OCI-LY3 (cell line): ENCODE measurements at regions not wholly inside any gene's neighbourhood (a gene's known extent, or its start where the extent isn't known, plus 50 kb on each side); places are given as distances from the start of the nearest gene placed in this dataset.

ENCODE experiments used
- H2AFZ ChIP-seq: fragments of 200-600, 300-600 bp; shearing (Covaris generic); 2 replicates; pipeline ENCODE4 v1.6.0; 2014; ENCODE audit warnings: antibody characterized with exemption, low read depth, low read length
- H3K27ac ChIP-seq: fragments of 200-600, 300-600 bp; sonication (generic); 2 replicates; pipeline ENCODE4 v1.5.1; 2014; ENCODE audit warnings: mild to moderate bottlenecking, low read length, moderate library complexity, mixed read lengths
- H3K27me3 ChIP-seq: fragments of 200-600, 300-600 bp; sonication (generic); 2 replicates; pipeline ENCODE4 v1.6.1; 2014; ENCODE audit warnings: low read depth, low read length, mixed read lengths
- H3K36me3 ChIP-seq: fragments of 200-600, 300-600 bp; sonication (generic); replicated peaks from 2 replicates; pipeline ENCODE3; 2014; ENCODE audit warnings: low read depth, low read length, mixed read lengths
- H3K4me1 ChIP-seq: fragments of 300-600, 200-600 bp; sonication (generic); 2 replicates; pipeline ENCODE4 v1.6.1; 2014; ENCODE audit warnings: low read length, mixed read lengths
- H3K4me2 ChIP-seq: fragments of 200-600, 300-600 bp; sonication (generic); 2 replicates; pipeline ENCODE4 v1.6.1; 2014; ENCODE audit warnings: low read length, mixed read lengths
- H3K4me3 ChIP-seq: fragments of 300-600, 200-600 bp; sonication (generic); 2 replicates; pipeline ENCODE4 v1.5.1; 2014; ENCODE audit warnings: antibody characterized with exemption, mild to moderate bottlenecking, low read length, moderate library complexity
- H3K79me2 ChIP-seq: fragments of 300-600, 200-600 bp; shearing (Covaris generic); 2 replicates; pipeline ENCODE4 v1.6.1; 2014; ENCODE audit warnings: mild to moderate bottlenecking, low read length, mixed read lengths
- H3K9ac ChIP-seq: fragments of 300-600, 200-600 bp; shearing (Covaris generic); 2 replicates; pipeline ENCODE4 v1.6.0; 2014; ENCODE audit warnings: mild to moderate bottlenecking, low read length, moderate library complexity
- H3K9me3 ChIP-seq: fragments of 200-600, 300-600 bp; shearing (Covaris generic); 2 replicates; pipeline ENCODE4 v1.6.1; 2014; ENCODE audit warnings: low read length, mixed read lengths; ENCODE audit not compliant: insufficient read depth
- H4K20me1 ChIP-seq: fragments of 200-600, 300-600 bp; sonication (generic); 2 replicates; pipeline ENCODE4 v1.6.1; 2016; ENCODE audit warnings: low read length, mixed read lengths; ENCODE audit not compliant: insufficient read depth
- CTCF ChIP-seq: fragments of 200-600, 300-600 bp; sonication (generic); IDR thresholded peaks from 2 replicates; pipeline ENCODE4 v1.5.1; 2014; ENCODE audit warnings: antibody characterized with exemption, low read length, low read depth
- EZH2phosphoT487 ChIP-seq: fragments of 200-600 bp; shearing (Covaris generic); IDR thresholded peaks from 2 replicates; pipeline ENCODE4 v1.6.1; 2018; ENCODE audit warnings: antibody characterized with exemption, mixed run types, low read depth

- no peaks in the 10 kb centered on the region for H3K36me3 ChIP-seq
- no peak overlapping the region for H3K9ac ChIP-seq
- no peak for TF ChIP-seq EZH2phosphoT487
- no peak for TF ChIP-seq CTCF
- no peak overlapping the region for H3K4me3 ChIP-seq
- H3K79me2 ChIP-seq, result no peaks in the 10 kb centered on the region
- no peaks in the 10 kb centered on the region; the same call in 1 of the 2 replicates for H3K27me3 ChIP-seq
- H3K9me3 ChIP-seq, result no peaks in the 10 kb centered on the region
- no peaks in the 10 kb centered on the region for H4K20me1 ChIP-seq
- no peak overlapping the region for H3K4me2 ChIP-seq
- no peaks in the 10 kb centered on the region for H3K4me1 ChIP-seq
- no peak overlapping the region for H2AFZ ChIP-seq
- no peak overlapping the region for H3K27ac ChIP-seq
Observed at GRCh38 chr4:23959396-23960148, 69.7 kb upstream of the PPARGC1A start.

DNA sequence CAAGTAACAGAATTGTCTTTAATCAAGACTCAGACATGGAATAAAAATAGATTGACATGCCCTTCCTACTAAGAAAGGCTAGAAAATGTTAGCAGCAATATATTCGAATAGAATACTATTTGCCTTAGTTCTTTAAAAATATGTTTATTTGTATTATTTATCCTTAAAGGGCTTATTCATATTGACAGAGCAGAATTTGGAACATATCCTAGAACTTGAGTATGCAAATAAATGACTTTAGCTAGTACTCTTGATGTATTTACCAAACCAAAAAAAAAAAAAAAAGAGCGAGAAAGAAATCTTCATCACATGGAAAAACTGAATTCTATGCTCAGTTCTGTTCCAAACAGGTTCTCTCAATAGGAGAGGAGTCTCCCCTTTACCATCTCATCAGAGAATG, 68.9 kb upstream of the PPARGC1A start:
- TF ChIP-seq CTCF (no peak), EZH2phosphoT487 (no peak)
- Histone ChIP-seq H3K27me3 (no peaks in the 10 kb centered on the region; the same call in 1 of the 2 replicates), H3K79me2 (no peaks in the 10 kb centered on the region), H4K20me1 (no peaks in the 10 kb centered on the region), H3K27ac (no peak overlapping the region), H3K4me1 (no peaks in the 10 kb centered on the region), H3K9me3 (no peaks in the 10 kb centered on the region), H2AFZ (no peak overlapping the region), H3K9ac (no peak overlapping the region), H3K36me3 (no peaks in the 10 kb centered on the region), H3K4me3 (no peak overlapping the region), H3K4me2 (no peak overlapping the region)

GRCh38 chr4:23957465-23957864, 67.6 kb upstream of the PPARGC1A start:
- no peak overlapping the region for H3K27ac ChIP-seq
- H3K9ac ChIP-seq, result no peak overlapping the region
- peaks cover 1% of the 10 kb centered on the region for H3K4me1 ChIP-seq
- H3K36me3 ChIP-seq, result no peaks in the 10 kb centered on the region
- no peak overlapping the region for H3K4me3 ChIP-seq
- no peaks in the 10 kb centered on the region for H3K9me3 ChIP-seq
- no peaks in the 10 kb centered on the region for H4K20me1 ChIP-seq
- no peak overlapping the region for H3K4me2 ChIP-seq
- H3K79me2 ChIP-seq, result no peaks in the 10 kb centered on the region
- no peak overlapping the region for H2AFZ ChIP-seq
- TF ChIP-seq CTCF (peak; percentile 18), EZH2phosphoT487 (no peak)
- H3K27me3 ChIP-seq, result no peaks in the 10 kb centered on the region

GRCh38 chr4:23956601-23957364, 66.9 kb upstream of the PPARGC1A start:
- no peak overlapping the region for H3K27ac ChIP-seq
- H3K9me3 ChIP-seq, result no peaks in the 10 kb centered on the region
- H3K4me2 ChIP-seq, result no peak overlapping the region
- H3K79me2 ChIP-seq, result no peaks in the 10 kb centered on the region
- H3K4me3 ChIP-seq, result no peak overlapping the region
- no peaks in the 10 kb centered on the region for H4K20me1 ChIP-seq
- TF ChIP-seq CTCF, result no peak
- TF ChIP-seq EZH2phosphoT487, result no peak
- H3K9ac ChIP-seq, result no peak overlapping the region
- H3K4me1 ChIP-seq, result peaks cover 8% of the 10 kb centered on the region
- no peaks in the 10 kb centered on the region for H3K36me3 ChIP-seq
- no peaks in the 10 kb centered on the region for H3K27me3 ChIP-seq
- no peak overlapping the region for H2AFZ ChIP-seq
